ENCODE measurements at regions not wholly inside any gene's neighbourhood (a gene's known extent, or its start where the extent isn't known, plus 50 kb on each side); places are given as distances from the start of the nearest gene placed in this dataset.
"Not testable (repeated sequence)": the region's sequence is repeated elsewhere in the genome, so short reads cannot be mapped to it uniquely, and the experiment has no call there.

DNA sequence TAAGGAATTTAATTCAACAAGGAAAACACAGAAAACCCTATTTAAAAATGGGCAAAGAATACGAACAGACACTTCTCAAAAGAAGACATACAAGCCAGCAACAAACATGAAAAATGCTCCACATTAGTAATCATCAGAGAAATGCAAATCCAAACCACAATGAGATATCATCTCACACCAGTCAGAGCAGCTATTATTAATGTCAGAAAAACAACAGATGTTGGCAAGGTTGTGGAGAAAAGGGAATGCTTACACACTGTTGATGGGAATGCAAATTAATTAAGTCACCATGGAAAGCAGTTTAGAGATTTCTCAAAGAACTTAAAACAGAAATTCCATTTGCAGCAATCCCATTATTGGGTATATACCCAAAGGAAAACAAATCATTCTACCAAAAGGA lies 55.2 kb downstream of the GCC1 start:
- no peak for DNase-seq (ENCODE audit: low read depth)

GRCh38 chr7:127527561-127527960 lies 57.8 kb downstream of the GCC1 start:
- no peak for DNase-seq (ENCODE audit: low read depth)

GRCh38 chr7:127525866-127526480 lies 59.4 kb downstream of the GCC1 start:
- no peak for DNase-seq (ENCODE audit: low read depth)

DNA sequence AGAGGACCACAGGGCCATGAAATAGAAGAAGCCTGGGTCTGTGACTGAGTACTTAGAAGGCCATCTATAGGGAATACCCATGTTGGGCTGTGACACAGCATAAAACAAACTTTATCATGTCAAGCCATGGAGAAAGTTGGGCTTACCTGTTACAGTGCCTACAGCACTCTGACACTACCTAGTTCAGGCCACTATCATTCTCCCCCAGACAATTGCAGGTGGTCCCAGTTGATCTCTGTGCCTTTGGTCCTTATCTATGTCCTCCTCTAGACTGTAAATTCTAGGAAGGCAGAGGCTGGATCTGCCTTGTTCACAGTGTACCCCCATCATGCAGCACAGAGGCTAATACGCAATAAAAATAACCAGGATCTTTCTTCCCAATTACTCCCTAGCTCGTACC lies 69.1 kb downstream of the GCC1 start:
- DNase-seq (ENCODE audit: low read depth): no peak

GRCh38 chr7:127514499-127514898 lies 70.9 kb downstream of the GCC1 start:
- DNase-seq (ENCODE audit: low read depth): no peak

DNA sequence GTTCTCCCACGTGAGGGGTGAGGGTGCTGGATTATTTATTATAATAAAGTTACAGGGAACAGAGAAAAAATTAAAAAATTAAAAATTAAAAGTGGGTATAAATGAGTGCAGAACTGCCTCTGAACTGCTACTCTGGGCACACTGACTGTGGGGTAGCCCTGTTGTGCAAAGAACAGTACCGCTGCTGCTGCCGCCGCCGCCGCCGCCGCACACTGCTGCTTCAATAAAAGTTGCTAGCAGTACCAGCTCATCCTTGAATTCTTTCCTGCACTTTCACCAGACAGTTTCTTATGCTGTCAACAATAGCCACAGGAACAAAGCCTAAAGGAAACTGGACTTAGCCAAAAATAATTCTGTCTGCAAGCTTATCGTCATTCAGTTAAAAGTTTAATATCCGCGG lies 72.1 kb downstream of the GCC1 start:
- DNase-seq (ENCODE audit: low read depth): no peak

DNA sequence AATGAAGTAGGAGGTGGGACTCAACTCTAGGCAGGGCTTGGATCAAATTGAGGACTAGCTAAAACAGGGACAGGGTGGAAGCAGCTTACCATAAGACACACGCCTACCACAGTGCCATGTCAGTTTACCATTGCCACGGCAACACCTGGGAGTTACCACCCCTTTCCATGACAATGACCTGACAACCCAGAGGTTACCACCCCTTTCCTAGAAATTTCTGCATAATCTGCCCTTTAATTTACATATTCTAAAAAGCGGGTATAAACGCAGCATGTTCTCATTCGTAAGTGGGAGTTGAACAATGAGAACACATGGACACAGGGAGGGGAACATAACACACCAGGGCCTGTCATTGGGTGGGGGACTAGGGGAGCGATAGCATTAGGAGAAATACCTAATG lies 72.7 kb downstream of the GCC1 start:
- no peak for DNase-seq (ENCODE audit: low read depth)

DNA sequence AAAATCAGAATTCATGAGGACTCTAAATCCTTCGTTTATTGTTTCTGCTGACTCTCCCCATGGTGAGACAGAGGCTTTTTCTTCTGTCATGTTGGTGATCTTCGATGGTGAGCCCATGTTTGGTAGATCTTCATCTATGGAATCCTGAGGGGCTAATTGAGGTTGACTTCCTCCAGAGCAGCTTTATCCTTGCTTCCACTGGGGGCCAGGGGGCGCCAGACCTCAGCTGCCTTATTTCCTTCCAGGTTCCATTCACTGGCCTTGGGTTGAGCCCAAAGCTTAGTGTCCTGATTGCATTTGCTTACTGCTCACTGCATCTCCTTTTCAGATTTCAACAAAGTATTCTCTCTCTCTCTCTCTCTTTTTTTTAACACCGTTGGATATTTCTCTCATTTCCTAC lies 80.7 kb downstream of the GCC1 start:
- DNase-seq (ENCODE audit: low read depth): no peak

DNA sequence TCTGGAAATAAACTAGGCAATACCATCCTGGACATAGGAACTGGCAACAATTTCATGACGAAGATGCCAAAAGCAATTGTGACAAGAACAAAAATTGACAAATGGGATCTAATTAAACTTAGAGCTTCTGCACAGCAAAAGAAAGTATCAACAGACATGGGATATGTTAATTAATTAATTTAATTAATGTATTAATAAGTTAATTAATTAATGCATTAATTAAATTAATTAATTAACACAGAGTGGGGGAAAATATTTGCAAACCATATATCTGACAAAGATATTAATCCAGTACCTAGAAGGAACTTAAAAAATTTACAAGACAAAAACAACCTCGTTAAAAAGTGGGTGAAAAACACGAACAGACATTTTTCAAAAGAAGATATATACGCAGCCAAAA lies 83.6 kb downstream of the GCC1 start:
- DNase-seq (ENCODE audit: low read depth): no peak

- no peak for DNase-seq (ENCODE audit: low read depth)
Measured at GRCh38 chr7:127487381-127487780, 94.9 kb upstream of the ZNF800 start.

DNA sequence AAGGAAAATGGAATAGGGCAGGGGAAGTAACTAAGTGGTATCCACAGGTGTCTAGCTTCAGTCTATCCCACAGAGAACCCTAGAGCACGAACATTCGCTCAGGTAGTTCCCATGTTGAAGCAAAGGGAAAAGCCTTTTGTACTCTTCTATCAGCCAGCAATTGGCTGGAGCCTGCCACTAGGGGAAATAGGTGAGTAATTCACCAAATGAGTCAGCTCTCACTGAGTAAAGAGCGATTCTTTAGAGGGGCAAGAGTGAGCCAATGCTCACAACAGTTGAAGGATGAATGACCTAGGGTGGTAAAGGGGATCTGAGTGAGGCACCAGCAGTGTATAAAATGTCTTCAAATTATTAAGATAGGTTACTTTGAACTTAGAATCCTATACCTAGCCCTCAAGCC lies 94.1 kb upstream of the ZNF800 start:
- DNase-seq (ENCODE audit: low read depth): no peak

- no peak for DNase-seq (ENCODE audit: low read depth)
Measured at GRCh38 chr7:127485482-127485881, 93.0 kb upstream of the ZNF800 start.

- no peak for DNase-seq (ENCODE audit: low read depth)
Measured at GRCh38 chr7:127484954-127485353, 92.4 kb upstream of the ZNF800 start.

GRCh38 chr7:127478461-127478860 lies 86.0 kb upstream of the ZNF800 start:
- no peak for DNase-seq (ENCODE audit: low read depth)

- no peak for DNase-seq (ENCODE audit: low read depth)
Measured at GRCh38 chr7:127478024-127478355, 85.5 kb upstream of the ZNF800 start.

DNA sequence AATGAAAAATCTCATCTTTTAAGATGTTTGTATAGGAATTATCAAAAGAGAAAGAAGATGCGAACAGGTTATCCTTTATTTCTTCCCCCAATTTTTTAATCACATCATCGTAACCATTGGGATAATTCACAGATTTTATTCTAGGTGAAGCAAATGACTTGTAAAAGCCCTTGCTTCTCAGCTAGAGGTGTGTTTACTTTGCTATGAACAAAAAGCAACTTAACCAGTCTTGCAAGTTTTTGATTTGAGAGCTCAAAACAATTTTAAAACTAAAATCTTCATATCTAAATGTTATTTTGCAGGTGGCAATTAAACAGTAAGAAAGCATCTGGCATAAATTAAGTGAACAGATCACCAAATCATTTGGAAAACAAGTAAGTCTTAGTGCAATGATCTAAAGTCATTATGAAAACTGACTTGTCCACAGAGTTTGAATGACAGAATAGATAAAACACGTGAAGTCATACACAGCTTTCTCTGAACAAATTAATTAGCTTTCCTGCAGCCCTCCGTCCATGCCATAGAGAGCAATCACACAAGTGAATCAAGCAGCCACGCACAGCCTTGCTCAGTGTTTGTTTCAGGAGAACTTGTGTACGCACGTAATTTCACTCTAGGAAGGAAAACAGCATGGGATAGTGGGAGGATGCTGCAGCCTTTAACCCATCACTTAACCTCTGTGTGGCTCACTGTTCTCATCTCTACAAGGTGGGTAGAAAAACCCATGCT lies 85.0 kb upstream of the ZNF800 start:
- no peak for DNase-seq (ENCODE audit: low read depth)

DNA sequence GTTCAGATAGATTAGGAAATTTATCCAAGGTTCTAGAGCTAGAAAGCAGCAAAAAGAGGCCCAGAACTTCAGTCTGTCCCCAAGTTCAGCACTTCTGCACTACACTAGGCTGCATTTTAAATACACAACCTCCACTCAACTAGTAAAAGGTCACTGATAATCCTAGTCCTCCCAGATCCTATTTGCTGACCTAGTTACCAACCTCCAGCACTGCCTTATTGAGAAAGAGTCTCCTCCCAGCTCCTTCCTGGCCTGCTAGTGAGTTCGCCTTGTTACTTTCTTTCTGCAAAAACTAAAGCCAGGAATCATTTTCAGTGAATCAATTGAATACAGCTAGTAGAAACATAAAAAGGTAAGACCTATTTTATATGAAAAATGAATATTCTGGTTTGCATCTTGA lies 84.1 kb upstream of the ZNF800 start:
- no peak for DNase-seq (ENCODE audit: low read depth)

- no peak for DNase-seq (ENCODE audit: low read depth)
Measured at GRCh38 chr7:127474457-127474856, 81.9 kb upstream of the ZNF800 start.

DNA sequence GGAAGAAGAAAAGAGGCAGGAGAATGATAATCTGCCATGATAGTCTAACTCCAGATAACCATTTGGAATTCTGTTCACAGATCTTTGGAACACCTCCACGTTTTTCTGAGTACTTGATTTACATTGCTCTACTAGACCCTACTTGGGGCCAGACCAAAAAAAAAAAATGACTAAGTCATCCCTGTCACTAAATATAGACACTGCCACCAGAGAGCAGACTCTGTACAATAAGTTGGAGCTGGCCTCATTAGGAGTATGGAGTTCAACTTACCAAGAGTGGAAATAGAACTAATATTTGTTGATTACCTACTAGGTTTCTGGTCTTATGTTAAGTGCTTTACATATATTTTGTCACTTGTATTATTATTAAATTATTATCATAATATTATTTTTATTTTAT lies 80.9 kb upstream of the ZNF800 start:
- no peak for DNase-seq (ENCODE audit: low read depth)

GRCh38 chr7:127460077-127460476 lies 67.6 kb upstream of the ZNF800 start:
- DNase-seq (ENCODE audit: low read depth): no peak

DNA sequence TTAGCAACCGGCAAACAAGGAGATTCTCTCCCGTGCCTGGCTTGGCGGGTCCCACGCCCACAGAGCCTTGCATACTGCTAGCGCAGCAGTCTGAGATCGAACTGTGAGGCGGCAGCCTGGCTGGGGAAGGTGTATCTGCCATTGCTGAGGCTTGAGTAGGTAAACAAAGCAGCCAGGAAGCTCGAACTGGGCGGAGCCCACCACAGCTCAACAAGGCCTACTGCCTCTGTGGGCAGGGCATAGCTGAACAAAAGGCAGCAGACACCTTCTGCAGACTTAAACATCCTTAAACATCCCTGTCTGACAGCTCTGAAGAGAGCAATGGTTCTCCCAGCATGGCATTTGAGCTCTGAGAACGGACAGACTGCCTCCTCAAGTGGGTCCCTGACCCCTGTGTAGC lies 58.8 kb upstream of the ZNF800 start:
- not testable (repeated sequence) for DNase-seq (ENCODE audit: low read depth)

- no peak for DNase-seq (ENCODE audit: low read depth)
Measured at GRCh38 chr7:127448566-127448965, 56.1 kb upstream of the ZNF800 start.

DNA sequence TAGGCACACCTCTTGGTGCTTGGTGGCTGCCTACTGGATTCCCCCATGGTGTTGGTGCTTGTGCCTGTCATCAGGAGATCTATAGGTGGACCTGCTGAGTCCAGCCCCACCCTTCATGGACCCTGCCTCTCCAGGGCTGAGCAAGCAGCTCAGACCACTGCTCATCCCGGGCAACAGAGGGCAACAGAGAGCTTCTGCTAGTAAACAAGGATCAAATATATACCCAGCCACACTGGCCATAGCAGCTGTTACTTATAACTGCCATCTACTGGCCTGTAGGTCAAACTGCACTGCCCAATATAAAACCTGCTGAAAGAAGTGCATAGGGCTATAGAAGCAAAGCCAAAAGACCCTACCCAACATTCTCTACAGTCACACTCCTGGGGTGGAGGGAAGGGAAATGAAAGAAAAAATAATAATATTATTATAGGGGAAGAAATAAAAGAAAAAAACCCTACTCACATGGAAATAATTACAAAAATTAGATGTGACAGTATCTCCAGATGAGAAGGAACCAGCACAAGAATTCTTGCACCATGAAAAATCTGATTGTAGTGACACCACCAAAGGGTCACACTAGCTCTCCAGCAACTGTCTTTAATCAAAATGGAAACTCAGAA lies 54.9 kb upstream of the ZNF800 start:
- DNase-seq (ENCODE audit: low read depth): peak; percentile 39

- no peak for DNase-seq (ENCODE audit: low read depth)
Measured at GRCh38 chr7:127446842-127447241, 54.3 kb upstream of the ZNF800 start.

All from activated T-cell treated with anti-CD3 and anti-CD28 coated beads for 24 hours (primary cell).